ENCODE measurements at regions not wholly inside any gene's neighbourhood (a gene's known extent, or its start where the extent isn't known, plus 50 kb on each side); places are given as distances from the start of the nearest gene placed in this dataset.

DNA sequence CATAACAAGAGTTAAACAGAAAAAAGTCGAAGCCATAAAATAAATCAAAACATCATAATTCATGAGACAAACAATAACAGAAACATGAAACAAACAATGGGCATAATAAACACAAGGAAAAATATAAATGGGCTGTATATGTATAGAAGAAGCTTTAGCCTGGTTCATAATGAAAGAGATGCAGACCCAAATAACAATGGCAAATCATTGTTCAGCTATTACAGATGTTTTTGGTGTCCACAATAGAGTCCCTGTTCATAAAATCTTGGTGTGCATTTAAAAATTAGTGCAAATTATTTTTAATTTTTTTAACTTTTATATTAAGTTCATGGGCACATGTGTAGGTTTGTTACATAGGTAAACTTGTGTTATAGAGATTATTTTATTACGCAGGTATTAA lies 1185.9 kb upstream of the B3GALT2 start:
- POLR2A ChIA-PET: no interaction called here
- H3K9me3 ChIP-seq (ENCODE audit: control insufficient read depth in 1 of 2, insufficient read depth in 1 of 2, low read depth in 1 of 2, low read length in 2 of 2): no peaks in the 10 kb centered on the region

GRCh38 chr1:194369622-194370021 lies 1183.2 kb upstream of the B3GALT2 start:
- intact Hi-C loops (cut with micrococcal nuclease): no loop called here

More for the DNA sequence above, 1185.9 kb upstream of the B3GALT2 start:
- RAD21 ChIA-PET (ENCODE audit: low non-redundant PET in 1 of 2, low total read pairs in 2 of 2, uncharacterized antibody in 2 of 2, unreplicated experiment in 2 of 2): no interaction called here
- no peaks in the 10 kb centered on the region for H3K36me3 ChIP-seq (ENCODE audit: control insufficient read depth in 1 of 2, insufficient read depth in 2 of 2, low read length in 2 of 2)
- H3K4me3 ChIP-seq (replicated peaks in 1 of 2; ENCODE audit: low read depth in 1 of 2, low read length in 2 of 2): no peak overlapping the region
- no peak overlapping the region for H3K27ac ChIP-seq (ENCODE audit: low read depth, low read length)
- no peak for ATAC-seq
- no peaks in the 10 kb centered on the region for H3K4me1 ChIP-seq (ENCODE audit: control insufficient read depth in 1 of 2, insufficient read depth in 2 of 2, low read length in 2 of 2)
- H3K79me2 ChIP-seq (ENCODE audit: insufficient read depth, low read length): no peaks in the 10 kb centered on the region
- no peak overlapping the region for H3K4me2 ChIP-seq (ENCODE audit: low read length)
- no peak for DNase-seq (ENCODE audit: low read depth, low spot score)
- no peaks in the 10 kb centered on the region for H3K9me2 ChIP-seq (ENCODE audit: insufficient read depth)
- BruUV-seq (replicated peaks): no TSS peak
- H3K27me3 ChIP-seq (ENCODE audit: insufficient read depth, low read length): no peaks in the 10 kb centered on the region
- H4K20me1 ChIP-seq (ENCODE audit: insufficient read depth): no peaks in the 10 kb centered on the region
- CTCF ChIA-PET: no interaction called here
- TF ChIP-seq JUND (IDR thresholded peaks at IDR 0.05) (no peak), CEBPB (IDR thresholded peaks at IDR 0.05; ENCODE audit: low read depth) (no peak)
- no peak overlapping the region for H3K9ac ChIP-seq (ENCODE audit: low read length)
- H2AFZ ChIP-seq (ENCODE audit: low read depth, low read length, poor library complexity, severe bottlenecking): no peak overlapping the region
- intact Hi-C loops (cut with micrococcal nuclease): no loop called here

GRCh38 chr1:194369060-194369459 lies 1182.6 kb upstream of the B3GALT2 start:
- CTCF ChIA-PET: no interaction called here
- no peak overlapping the region for H3K9ac ChIP-seq (ENCODE audit: low read length)
- H3K79me2 ChIP-seq (ENCODE audit: insufficient read depth, low read length): no peaks in the 10 kb centered on the region
- no peaks in the 10 kb centered on the region for H3K36me3 ChIP-seq (ENCODE audit: control insufficient read depth in 1 of 2, insufficient read depth in 2 of 2, low read length in 2 of 2)
- H4K20me1 ChIP-seq (ENCODE audit: insufficient read depth): no peaks in the 10 kb centered on the region
- DNase-seq (ENCODE audit: low read depth, low spot score) (no peak), ATAC-seq (no peak)
- RAD21 ChIA-PET (ENCODE audit: low non-redundant PET in 1 of 2, low total read pairs in 2 of 2, uncharacterized antibody in 2 of 2, unreplicated experiment in 2 of 2): no interaction called here
- POLR2A ChIA-PET: no interaction called here
- H3K27me3 ChIP-seq (ENCODE audit: insufficient read depth, low read length): no peaks in the 10 kb centered on the region
- no peaks in the 10 kb centered on the region for H3K9me2 ChIP-seq (ENCODE audit: insufficient read depth)
- H2AFZ ChIP-seq (ENCODE audit: low read depth, low read length, poor library complexity, severe bottlenecking): no peak overlapping the region
- intact Hi-C loops (cut with micrococcal nuclease): no loop called here
- H3K9me3 ChIP-seq (ENCODE audit: control insufficient read depth in 1 of 2, insufficient read depth in 1 of 2, low read depth in 1 of 2, low read length in 2 of 2): no peaks in the 10 kb centered on the region
- BruUV-seq (replicated peaks): no TSS peak
- no peak overlapping the region for H3K4me2 ChIP-seq (ENCODE audit: low read length)
- H3K4me3 ChIP-seq (replicated peaks in 1 of 2; ENCODE audit: low read depth in 1 of 2, low read length in 2 of 2): no peak overlapping the region
- no peaks in the 10 kb centered on the region for H3K4me1 ChIP-seq (ENCODE audit: control insufficient read depth in 1 of 2, insufficient read depth in 2 of 2, low read length in 2 of 2)
- TF ChIP-seq, protein P1, sequence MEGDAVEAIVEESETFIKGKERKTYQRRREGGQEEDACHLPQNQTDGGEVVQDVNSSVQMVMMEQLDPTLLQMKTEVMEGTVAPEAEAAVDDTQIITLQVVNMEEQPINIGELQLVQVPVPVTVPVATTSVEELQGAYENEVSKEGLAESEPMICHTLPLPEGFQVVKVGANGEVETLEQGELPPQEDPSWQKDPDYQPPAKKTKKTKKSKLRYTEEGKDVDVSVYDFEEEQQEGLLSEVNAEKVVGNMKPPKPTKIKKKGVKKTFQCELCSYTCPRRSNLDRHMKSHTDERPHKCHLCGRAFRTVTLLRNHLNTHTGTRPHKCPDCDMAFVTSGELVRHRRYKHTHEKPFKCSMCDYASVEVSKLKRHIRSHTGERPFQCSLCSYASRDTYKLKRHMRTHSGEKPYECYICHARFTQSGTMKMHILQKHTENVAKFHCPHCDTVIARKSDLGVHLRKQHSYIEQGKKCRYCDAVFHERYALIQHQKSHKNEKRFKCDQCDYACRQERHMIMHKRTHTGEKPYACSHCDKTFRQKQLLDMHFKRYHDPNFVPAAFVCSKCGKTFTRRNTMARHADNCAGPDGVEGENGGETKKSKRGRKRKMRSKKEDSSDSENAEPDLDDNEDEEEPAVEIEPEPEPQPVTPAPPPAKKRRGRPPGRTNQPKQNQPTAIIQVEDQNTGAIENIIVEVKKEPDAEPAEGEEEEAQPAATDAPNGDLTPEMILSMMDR (IDR thresholded peaks at IDR 0.05 in 2 of 3, conservative IDR thresholded peaks at IDR 0.05 in 1 of 3; ENCODE audit: borderline replicate concordance in 1 of 3, insufficient read depth in 1 of 3, low read depth in 2 of 3, low read length in 2 of 3): no peak
- TF ChIP-seq POLR2AphosphoS5 (IDR thresholded peaks at IDR 0.05; ENCODE audit: low read depth, low read length): no peak
- TF ChIP-seq, protein P2, sequence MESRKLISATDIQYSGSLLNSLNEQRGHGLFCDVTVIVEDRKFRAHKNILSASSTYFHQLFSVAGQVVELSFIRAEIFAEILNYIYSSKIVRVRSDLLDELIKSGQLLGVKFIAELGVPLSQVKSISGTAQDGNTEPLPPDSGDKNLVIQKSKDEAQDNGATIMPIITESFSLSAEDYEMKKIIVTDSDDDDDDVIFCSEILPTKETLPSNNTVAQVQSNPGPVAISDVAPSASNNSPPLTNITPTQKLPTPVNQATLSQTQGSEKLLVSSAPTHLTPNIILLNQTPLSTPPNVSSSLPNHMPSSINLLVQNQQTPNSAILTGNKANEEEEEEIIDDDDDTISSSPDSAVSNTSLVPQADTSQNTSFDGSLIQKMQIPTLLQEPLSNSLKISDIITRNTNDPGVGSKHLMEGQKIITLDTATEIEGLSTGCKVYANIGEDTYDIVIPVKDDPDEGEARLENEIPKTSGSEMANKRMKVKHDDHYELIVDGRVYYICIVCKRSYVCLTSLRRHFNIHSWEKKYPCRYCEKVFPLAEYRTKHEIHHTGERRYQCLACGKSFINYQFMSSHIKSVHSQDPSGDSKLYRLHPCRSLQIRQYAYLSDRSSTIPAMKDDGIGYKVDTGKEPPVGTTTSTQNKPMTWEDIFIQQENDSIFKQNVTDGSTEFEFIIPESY (IDR thresholded peaks at IDR 0.05; ENCODE audit: extremely low read depth, insufficient replicate concordance, low read length): no peak
- TF ChIP-seq TCF7L2 (IDR thresholded peaks at IDR 0.05; ENCODE audit: borderline replicate concordance, extremely low read depth, insufficient read depth, insufficient read length): no peak
- no peak overlapping the region for H3K27ac ChIP-seq (ENCODE audit: low read depth, low read length)

More at GRCh38 chr1:194369622-194370021, 1183.2 kb upstream of the B3GALT2 start:
- Histone ChIP-seq H3K79me2 (ENCODE audit: insufficient read depth, low read length) (no peaks in the 10 kb centered on the region), H3K4me2 (ENCODE audit: low read length) (no peak overlapping the region), H3K36me3 (ENCODE audit: control insufficient read depth in 1 of 2, insufficient read depth in 2 of 2, low read length in 2 of 2) (no peaks in the 10 kb centered on the region), H3K4me1 (ENCODE audit: control insufficient read depth in 1 of 2, insufficient read depth in 2 of 2, low read length in 2 of 2) (no peaks in the 10 kb centered on the region), H3K4me3 (replicated peaks in 1 of 2; ENCODE audit: low read depth in 1 of 2, low read length in 2 of 2) (no peak overlapping the region), H3K9me3 (ENCODE audit: control insufficient read depth in 1 of 2, insufficient read depth in 1 of 2, low read depth in 1 of 2, low read length in 2 of 2) (no peaks in the 10 kb centered on the region), H3K27ac (ENCODE audit: low read depth, low read length) (no peak overlapping the region), H3K9me2 (ENCODE audit: insufficient read depth) (no peaks in the 10 kb centered on the region), H4K20me1 (ENCODE audit: insufficient read depth) (no peaks in the 10 kb centered on the region), H2AFZ (ENCODE audit: low read depth, low read length, poor library complexity, severe bottlenecking) (no peak overlapping the region), H3K9ac (ENCODE audit: low read length) (no peak overlapping the region), H3K27me3 (ENCODE audit: insufficient read depth, low read length) (no peaks in the 10 kb centered on the region)
- RAD21 ChIA-PET (ENCODE audit: low non-redundant PET in 1 of 2, low total read pairs in 2 of 2, uncharacterized antibody in 2 of 2, unreplicated experiment in 2 of 2): no interaction called here
- POLR2A ChIA-PET: no interaction called here
- TF ChIP-seq EZH2phosphoT487 (IDR thresholded peaks at IDR 0.05; ENCODE audit: borderline replicate concordance): no peak
- TF ChIP-seq POLR2A (IDR thresholded peaks at IDR 0.05; ENCODE audit: borderline replicate concordance, extremely low read depth, insufficient read depth, insufficient read length): no peak
- no peak for TF ChIP-seq TCF7L2 (IDR thresholded peaks at IDR 0.05; ENCODE audit: borderline replicate concordance, extremely low read depth, insufficient read depth, insufficient read length)
- BruUV-seq (replicated peaks): no TSS peak
- CTCF ChIA-PET: no interaction called here
- ATAC-seq (no peak), DNase-seq (ENCODE audit: low read depth, low spot score) (no peak)

Measured in HCT116 (cell line).